IMR-90 (cell line): ENCODE measurements at regions not wholly inside any gene's neighbourhood (a gene's known extent, or its start where the extent isn't known, plus 50 kb on each side); places are given as distances from the start of the nearest gene placed in this dataset.

Source experiments
- BHLHE40 ChIP-seq: fragments of 150-350 bp; IDR thresholded peaks from 2 replicates; pipeline ENCODE4 v1.6.1; 2016; ENCODE audit warnings: mild to moderate bottlenecking, low read depth, low read length
- CEBPB ChIP-seq: IDR thresholded peaks from 2 replicates; pipeline ENCODE4 v1.6.1; 2012; ENCODE audit warnings: low read depth, low read length, improper control_type of control experiment
- MAFK ChIP-seq: IDR thresholded peaks from 2 replicates; pipeline ENCODE4 v1.6.1; 2012; ENCODE audit warnings: low read depth, low read length, improper control_type of control experiment
- MXI1 ChIP-seq: IDR thresholded peaks from 2 replicates; pipeline ENCODE4 v1.6.1; 2012; ENCODE audit warnings: low read depth, mild to moderate bottlenecking, low read length, moderate library complexity, borderline replicate concordance
- NFE2L2 ChIP-seq: fragments of 150-350 bp; IDR thresholded peaks from 2 replicates; pipeline ENCODE4 v1.6.1; 2016; ENCODE audit warnings: low read depth, mild to moderate bottlenecking, low read length
- POLR2A ChIP-seq: IDR thresholded peaks from 2 replicates; pipeline ENCODE4 v1.6.1; 2012; ENCODE audit warnings: mild to moderate bottlenecking, low read depth, low read length
- RAD21 ChIP-seq: IDR thresholded peaks from 2 replicates; pipeline ENCODE4 v1.6.1; 2012; ENCODE audit warnings: low read length, improper control_type of control experiment
- RCOR1 ChIP-seq: IDR thresholded peaks from 2 replicates; pipeline ENCODE4 v1.6.1; 2012; ENCODE audit warnings: mild to moderate bottlenecking, low read length, improper control_type of control experiment; ENCODE audit not compliant: insufficient replicate concordance
- RFX5 ChIP-seq: IDR thresholded peaks from 2 replicates; pipeline ENCODE4 v1.8.0; 2012; ENCODE audit warnings: low read depth, mild to moderate bottlenecking, low read length, moderate library complexity
- TF ChIP-seq, protein P1 (sequence below): conservative IDR thresholded peaks from 2 replicates; pipeline ENCODE4 v1.5.1; 2012; ENCODE audit warnings: mild to moderate bottlenecking, low read depth, low read length, improper control_type of control experiment

DNA sequence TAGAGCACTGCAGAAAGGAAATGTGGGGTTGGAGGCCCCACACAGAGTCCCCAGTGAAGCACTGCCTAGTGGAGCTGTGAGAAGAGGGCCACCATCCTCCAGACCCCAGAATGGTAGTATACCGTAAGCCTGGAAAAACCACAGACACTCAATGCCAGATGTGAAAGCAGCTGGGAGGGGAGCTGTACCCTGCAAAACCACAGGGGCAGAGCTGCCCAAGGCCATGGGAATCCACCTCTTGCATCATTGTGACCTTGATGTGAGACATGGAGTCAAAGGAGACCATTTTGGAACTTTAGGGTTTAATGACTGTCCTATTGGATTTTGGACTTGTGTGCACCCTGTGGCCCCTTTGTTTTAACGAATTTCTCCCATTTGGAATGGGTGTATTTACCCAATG, 75.3 kb upstream of the SERPINE2 start:
- TF ChIP-seq, protein P1, sequence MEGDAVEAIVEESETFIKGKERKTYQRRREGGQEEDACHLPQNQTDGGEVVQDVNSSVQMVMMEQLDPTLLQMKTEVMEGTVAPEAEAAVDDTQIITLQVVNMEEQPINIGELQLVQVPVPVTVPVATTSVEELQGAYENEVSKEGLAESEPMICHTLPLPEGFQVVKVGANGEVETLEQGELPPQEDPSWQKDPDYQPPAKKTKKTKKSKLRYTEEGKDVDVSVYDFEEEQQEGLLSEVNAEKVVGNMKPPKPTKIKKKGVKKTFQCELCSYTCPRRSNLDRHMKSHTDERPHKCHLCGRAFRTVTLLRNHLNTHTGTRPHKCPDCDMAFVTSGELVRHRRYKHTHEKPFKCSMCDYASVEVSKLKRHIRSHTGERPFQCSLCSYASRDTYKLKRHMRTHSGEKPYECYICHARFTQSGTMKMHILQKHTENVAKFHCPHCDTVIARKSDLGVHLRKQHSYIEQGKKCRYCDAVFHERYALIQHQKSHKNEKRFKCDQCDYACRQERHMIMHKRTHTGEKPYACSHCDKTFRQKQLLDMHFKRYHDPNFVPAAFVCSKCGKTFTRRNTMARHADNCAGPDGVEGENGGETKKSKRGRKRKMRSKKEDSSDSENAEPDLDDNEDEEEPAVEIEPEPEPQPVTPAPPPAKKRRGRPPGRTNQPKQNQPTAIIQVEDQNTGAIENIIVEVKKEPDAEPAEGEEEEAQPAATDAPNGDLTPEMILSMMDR = no peak
- no peak for TF ChIP-seq POLR2A
- no peak for TF ChIP-seq MAFK
- TF ChIP-seq RAD21 = no peak
- TF ChIP-seq BHLHE40 = no peak
- TF ChIP-seq RCOR1 = no peak
- TF ChIP-seq RFX5 = no peak
- TF ChIP-seq MXI1 = no peak
- TF ChIP-seq CEBPB = no peak
- TF ChIP-seq NFE2L2 = no peak
